NCI-H128 (cell line): ENCODE measurements at regions not wholly inside any gene's neighbourhood (a gene's known extent, or its start where the extent isn't known, plus 50 kb on each side); places are given as distances from the start of the nearest gene placed in this dataset.

ENCODE experiments used
- DNase-seq: peaks from one replicate; lab custom pipeline; 2025; ENCODE audit not compliant: unreplicated experiment; lab: John Stamatoyannopoulos, UW

GRCh38 chr12:67929384-67929772 lies 59.9 kb upstream of the IFNG-AS1 start:
- no peak for DNase-seq

GRCh38 chr12:67937822-67938221 lies 51.4 kb upstream of the IFNG-AS1 start:
- DNase-seq: no peak
